GM23338 (cell line): ENCODE measurements at regions not wholly inside any gene's neighbourhood (a gene's known extent, or its start where the extent isn't known, plus 50 kb on each side); places are given as distances from the start of the nearest gene placed in this dataset.

Experiments
- ATAC-seq: fragments of 200-7000 bp; cut with Tn5 transposase; 3 replicates; pipeline ENCODE4 v1.9.1; 2020
- DNase-seq: peaks from one replicate; pipeline ENCODE4 v3.0.0-alpha.2; 2015; ENCODE audit warnings: low spot score
- H2AFZ ChIP-seq: fragments of 200-600 bp; sonication (generic); 2 replicates; pipeline ENCODE4 v1.8.0; 2016; ENCODE audit warnings: antibody characterized with exemption, mild to moderate bottlenecking, moderate library complexity
- H3F3A ChIP-seq: fragments of 200-600 bp; sonication (generic); replicated peaks from 2 replicates; pipeline ENCODE4 v1.8.0; 2017; ENCODE audit warnings: antibody characterized with exemption, mixed run types, low read depth
- H3K27ac ChIP-seq: fragments of 200-600 bp; sonication (generic); 2 replicates; pipeline ENCODE4 v1.6.1; 2016; ENCODE audit warnings: low read depth
- H3K27me3 ChIP-seq: fragments of 200-600 bp; sonication (generic); 2 replicates; pipeline ENCODE4 v1.8.0; 2016; ENCODE audit warnings: mild to moderate bottlenecking, mixed run types, moderate library complexity; ENCODE audit not compliant: insufficient read depth
- H3K36me3 ChIP-seq: fragments of 200-600 bp; sonication (generic); 2 replicates; pipeline ENCODE4 v1.8.0; 2016; ENCODE audit warnings: mild to moderate bottlenecking; ENCODE audit not compliant: insufficient read depth
- H3K4me1 ChIP-seq: fragments of 200-600 bp; sonication (generic); 2 replicates; pipeline ENCODE4 v1.8.0; 2016; ENCODE audit warnings: mild to moderate bottlenecking, moderate library complexity; ENCODE audit not compliant: insufficient read depth
- H3K4me2 ChIP-seq: fragments of 200-600 bp; sonication (generic); 2 replicates; pipeline ENCODE4 v1.7.1; 2017; ENCODE audit warnings: mixed run types
- H3K4me3 ChIP-seq: fragments of 200-600 bp; sonication (generic); 2 replicates; pipeline ENCODE4 v1.6.1; 2016; ENCODE audit warnings: mixed run types
- H3K79me2 ChIP-seq: fragments of 200-600 bp; sonication (generic); replicated peaks from 2 replicates; pipeline ENCODE4 v1.8.0; 2017; ENCODE audit warnings: mild to moderate bottlenecking; ENCODE audit not compliant: insufficient read depth
- H3K9me2 ChIP-seq: fragments of 200-600 bp; sonication (generic); 2 replicates; pipeline ENCODE4 v1.8.0; 2017; ENCODE audit not compliant: insufficient read depth
- H4K20me1 ChIP-seq: fragments of 200-600 bp; sonication (generic); replicated peaks from 2 replicates; pipeline ENCODE4 v1.8.0; 2017; ENCODE audit warnings: mild to moderate bottlenecking; ENCODE audit not compliant: insufficient read depth
- H3K27ac Mint-ChIP-seq: 2 replicates; pipeline ENCODE4 v1.8.0; 2020; ENCODE audit warnings: inconsistent platforms, mild to moderate bottlenecking, moderate library complexity, mixed read lengths
- H3K27me3 Mint-ChIP-seq: 3 replicates; pipeline ENCODE4 v1.8.0; 2022; ENCODE audit warnings: low read depth, mild to moderate bottlenecking, moderate library complexity, mixed read lengths, inconsistent platforms; ENCODE audit not compliant: insufficient read depth, poor library complexity
- H3K36me3 Mint-ChIP-seq: 3 replicates; pipeline ENCODE4 v1.8.0; 2021; ENCODE audit warnings: low read depth, mild to moderate bottlenecking, inconsistent platforms, moderate library complexity, mixed read lengths
- H3K4me1 Mint-ChIP-seq: 3 replicates; pipeline ENCODE4 v1.8.0; 2020; ENCODE audit warnings: mild to moderate bottlenecking, inconsistent platforms, mixed read lengths
- H3K4me3 Mint-ChIP-seq: 3 replicates; pipeline ENCODE4 v1.8.0; 2021; ENCODE audit warnings: moderate library complexity, mild to moderate bottlenecking, inconsistent platforms, mixed read lengths
- H3K9me3 Mint-ChIP-seq: 3 replicates; pipeline ENCODE4 v1.8.0; 2020; ENCODE audit warnings: moderate library complexity, mild to moderate bottlenecking, inconsistent platforms, mixed read lengths
- CREB1 ChIP-seq: fragments of 250-450 bp; sonication (Bioruptor Pico); IDR thresholded peaks from 2 replicates; pipeline ENCODE4 v1.5.0; 2020; ENCODE audit warnings: low read depth, mild to moderate bottlenecking, moderate library complexity
- EZH2phosphoT487 ChIP-seq: fragments of 200-600 bp; sonication (generic); IDR thresholded peaks from one replicate; pipeline ENCODE4 v1.8.1; 2018; ENCODE audit warnings: antibody characterized with exemption; ENCODE audit not compliant: unreplicated experiment
- JUNB ChIP-seq: IDR thresholded peaks from one replicate; pipeline ENCODE4 v1.6.1; 2016; ENCODE audit warnings: antibody characterized with exemption; ENCODE audit not compliant: unreplicated experiment
- POLR2AphosphoS5 ChIP-seq: IDR thresholded peaks from 2 replicates; pipeline ENCODE4 v1.6.1; 2016; ENCODE audit warnings: antibody characterized with exemption, low read depth
- REST ChIP-seq: IDR thresholded peaks from one replicate; pipeline ENCODE4 v1.6.1; 2018; ENCODE audit warnings: antibody characterized with exemption; ENCODE audit not compliant: unreplicated experiment
- ZNF114 ChIP-seq: fragments of 250-450 bp; sonication (Bioruptor Pico); IDR thresholded peaks from 2 replicates; pipeline ENCODE4 v1.5.0; 2020; ENCODE audit warnings: mild to moderate bottlenecking, moderate library complexity
- ZNF331 ChIP-seq: fragments of 250-450 bp; sonication (Bioruptor Pico); IDR thresholded peaks from 2 replicates; pipeline ENCODE4 v1.5.0; 2020; ENCODE audit warnings: low read depth, mild to moderate bottlenecking, moderate library complexity
- ZNF462 ChIP-seq: fragments of 250-450 bp; sonication (Bioruptor Pico); IDR thresholded peaks from 2 replicates; pipeline ENCODE4 v1.5.0; 2020; ENCODE audit warnings: mild to moderate bottlenecking, moderate library complexity

GRCh38 chr5:114727358-114727757 is 365.5 kb downstream of the KCNN2 start (continued):
- TF ChIP-seq ZNF462 (CRISPR knock-in tag) (no peak), ZNF114 (no peak), ZNF331 (no peak), EZH2phosphoT487 (no peak), POLR2AphosphoS5 (no peak)

GRCh38 chr5:114726131-114726530 is 364.3 kb downstream of the KCNN2 start:
- H3K27me3 Mint-ChIP-seq: peaks cover 1% of the 10 kb centered on the region
- no peak overlapping the region for H3K27ac Mint-ChIP-seq
- DNase-seq: no peak
- H3K4me3 Mint-ChIP-seq: no peak overlapping the region
- Histone ChIP-seq H3F3A (no peaks in the 10 kb centered on the region), H3K36me3 (peaks cover 7% of the 10 kb centered on the region; the same call in 1 of the 2 replicates), H3K27ac (no peak overlapping the region), H3K4me2 (no peak overlapping the region), H3K4me1 (no peaks in the 10 kb centered on the region), H3K79me2 (no peaks in the 10 kb centered on the region), H2AFZ (no peak overlapping the region), H3K4me3 (no peak overlapping the region), H3K27me3 (no peaks in the 10 kb centered on the region), H4K20me1 (no peaks in the 10 kb centered on the region), H3K9me2 (no peaks in the 10 kb centered on the region)
- no peaks in the 10 kb centered on the region for H3K4me1 Mint-ChIP-seq
- H3K36me3 Mint-ChIP-seq: peaks cover 16% of the 10 kb centered on the region
- peaks cover 29% of the 10 kb centered on the region for H3K9me3 Mint-ChIP-seq
- no peak for ATAC-seq
- no peak for TF ChIP-seq REST
- TF ChIP-seq ZNF114: no peak
- TF ChIP-seq CREB1 (CRISPR knock-in tag): no peak
- TF ChIP-seq JUNB: no peak
